ENCODE measurements at regions not wholly inside any gene's neighbourhood (a gene's known extent, or its start where the extent isn't known, plus 50 kb on each side); places are given as distances from the start of the nearest gene placed in this dataset.
"Not testable (repeated sequence)": the region's sequence is repeated elsewhere in the genome, so short reads cannot be mapped to it uniquely, and the experiment has no call there.

DNA sequence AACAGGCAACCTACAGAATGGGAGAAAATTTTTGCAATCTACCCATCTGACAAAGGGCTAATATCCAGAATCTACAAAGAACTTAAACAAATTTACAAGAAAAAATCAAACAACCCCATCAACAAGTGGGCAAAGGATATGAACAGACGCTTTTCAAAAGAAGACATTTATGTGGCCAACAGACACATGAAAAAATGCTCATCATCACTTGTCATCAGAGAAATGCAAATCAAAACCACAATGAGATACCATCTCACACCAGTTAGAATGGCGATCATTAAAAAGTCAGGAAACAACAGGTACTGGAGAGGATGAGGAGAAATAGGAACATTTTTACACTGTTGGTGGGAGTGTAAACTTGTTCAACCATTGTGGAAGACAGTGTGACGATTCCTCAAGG is 321.6 kb downstream of the RPLP1 start:
- not testable (repeated sequence) for DNase-seq

DNA sequence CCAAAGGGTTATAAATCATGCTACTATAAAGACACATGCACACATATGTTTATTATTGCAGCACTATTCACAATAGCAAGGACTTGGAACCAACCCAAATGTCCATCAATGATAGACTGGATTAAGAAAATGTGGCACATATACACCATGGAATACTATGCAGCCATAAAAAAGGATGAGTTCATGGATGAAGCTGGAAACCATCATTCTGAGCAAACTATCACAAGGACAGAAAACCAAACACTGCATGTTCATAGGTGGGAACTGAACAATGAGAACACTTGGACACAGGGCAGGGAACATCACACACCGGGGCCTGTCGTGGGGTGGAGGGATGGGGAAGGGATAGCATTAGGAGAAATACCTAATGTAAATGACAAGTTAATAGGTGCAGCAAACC is 322.1 kb downstream of the RPLP1 start:
- DNase-seq = not testable (repeated sequence)

DNA sequence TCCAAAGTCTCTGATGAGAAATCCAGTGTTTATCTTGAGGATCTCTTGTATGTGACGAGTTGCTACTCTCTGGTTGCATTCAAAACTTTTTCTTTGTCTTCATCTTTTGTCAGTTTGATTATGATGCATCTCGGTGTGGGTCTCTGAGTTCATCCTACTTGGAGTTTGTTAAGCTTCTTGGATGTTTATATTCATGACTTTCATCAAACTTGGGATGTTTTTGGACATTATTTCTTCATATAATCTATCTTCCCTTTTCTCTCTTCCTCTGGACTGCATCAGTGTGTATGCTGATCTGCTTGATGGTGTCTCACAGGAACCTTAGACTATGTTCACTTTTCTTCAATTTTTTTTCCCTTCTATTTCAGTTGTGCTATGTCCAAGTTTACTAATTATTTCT is 320.4 kb downstream of the TLE3 start:
- no peak for DNase-seq

DNA sequence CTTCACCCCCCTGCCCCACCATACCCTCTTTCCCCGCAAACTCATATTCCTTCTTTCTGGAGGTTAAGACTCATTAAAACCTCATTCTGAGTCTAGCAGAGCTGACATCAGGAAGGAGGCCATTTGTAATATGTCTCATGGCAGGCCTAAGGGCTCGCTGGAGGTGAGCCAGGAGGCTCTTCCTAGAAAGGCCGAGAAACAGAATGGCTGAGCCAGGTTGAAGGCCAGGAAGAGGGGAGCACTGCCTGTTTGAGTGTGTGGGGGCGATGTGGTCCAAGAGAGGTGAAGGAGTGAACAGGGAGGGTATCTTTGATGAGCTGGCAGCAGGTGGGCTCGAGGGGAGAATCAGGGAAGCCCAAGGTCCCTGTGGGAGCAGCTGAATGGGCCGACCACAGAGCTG is 317.3 kb downstream of the TLE3 start:
- DNase-seq = no peak

DNA sequence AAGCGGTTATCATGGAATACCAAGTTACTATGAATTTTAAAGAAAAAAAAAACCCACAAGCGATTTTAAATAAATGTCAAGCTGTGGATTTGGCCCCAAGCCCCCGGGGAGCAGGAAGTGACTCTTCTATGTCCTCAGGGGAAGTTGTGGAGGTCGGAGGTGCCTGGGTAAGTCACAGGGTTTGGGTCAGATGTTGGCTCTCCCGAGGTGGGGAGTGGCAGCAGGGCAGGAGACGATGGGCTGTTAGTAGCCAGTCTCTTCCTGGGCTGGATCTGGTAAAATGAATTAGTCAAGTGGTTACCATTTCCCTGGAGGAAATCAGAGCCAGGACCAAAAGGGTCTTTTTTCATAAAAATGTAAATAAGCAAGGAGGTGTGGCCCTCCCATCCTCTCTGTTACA is 316.7 kb downstream of the TLE3 start:
- no peak for DNase-seq

DNA sequence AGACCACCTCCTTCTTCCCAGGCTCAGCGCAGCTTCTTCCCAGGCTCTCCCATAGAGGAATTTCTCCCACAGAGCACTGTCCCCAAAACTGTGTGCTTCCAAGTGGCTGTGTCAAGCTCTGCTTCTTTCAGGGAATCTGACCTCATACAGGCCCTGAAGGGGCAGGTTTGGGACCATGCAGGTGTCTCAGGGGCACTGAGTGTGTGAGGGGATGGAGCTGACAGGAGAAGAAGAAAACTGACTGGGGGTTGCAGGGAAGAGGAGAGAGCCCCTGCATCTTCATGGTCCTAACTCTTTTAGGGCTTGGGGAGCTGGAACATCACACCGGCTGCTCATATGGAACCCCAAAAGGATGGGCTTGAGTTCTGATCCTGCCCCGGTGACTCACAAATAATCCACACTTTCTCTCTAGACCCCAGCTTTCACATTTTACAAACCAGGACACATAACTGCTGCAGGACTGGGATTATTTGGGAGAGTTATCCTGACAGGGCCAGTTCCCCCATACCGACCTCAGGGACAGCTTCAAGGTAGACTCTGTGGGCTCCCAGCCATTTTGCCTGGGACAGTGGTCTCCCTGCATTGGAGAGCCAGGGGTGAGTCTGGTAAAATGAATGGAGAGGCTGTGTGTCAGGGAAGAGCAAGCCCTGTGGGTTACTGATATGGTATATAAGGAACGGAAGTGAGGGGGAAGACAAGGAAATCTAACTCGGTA is 316.1 kb downstream of the TLE3 start:
- DNase-seq = no peak

DNA sequence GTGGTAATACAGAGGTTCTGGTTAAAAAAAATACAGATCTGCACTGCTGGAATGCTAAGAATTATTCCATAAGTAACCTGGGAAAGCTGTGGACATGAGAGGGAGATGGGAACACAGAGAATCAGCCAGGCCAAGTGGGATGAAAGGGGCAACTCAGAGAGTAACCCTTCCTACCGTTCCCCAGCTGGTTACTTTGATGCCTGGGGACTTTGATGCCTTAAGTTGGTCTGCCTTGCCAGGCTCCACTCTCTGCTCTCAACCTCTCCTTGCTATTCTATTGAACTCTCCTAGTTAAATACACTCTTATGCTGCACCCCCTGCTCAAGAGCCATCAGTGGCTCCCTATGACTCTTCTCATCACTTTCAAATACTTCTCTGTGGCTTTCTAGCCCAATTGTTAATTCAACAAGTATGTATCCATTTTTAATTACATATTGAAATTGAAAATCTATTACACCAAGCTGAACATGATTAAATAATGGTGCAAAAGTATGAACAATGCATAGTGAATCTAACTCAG is 315.5 kb downstream of the TLE3 start:
- no peak for DNase-seq

DNA sequence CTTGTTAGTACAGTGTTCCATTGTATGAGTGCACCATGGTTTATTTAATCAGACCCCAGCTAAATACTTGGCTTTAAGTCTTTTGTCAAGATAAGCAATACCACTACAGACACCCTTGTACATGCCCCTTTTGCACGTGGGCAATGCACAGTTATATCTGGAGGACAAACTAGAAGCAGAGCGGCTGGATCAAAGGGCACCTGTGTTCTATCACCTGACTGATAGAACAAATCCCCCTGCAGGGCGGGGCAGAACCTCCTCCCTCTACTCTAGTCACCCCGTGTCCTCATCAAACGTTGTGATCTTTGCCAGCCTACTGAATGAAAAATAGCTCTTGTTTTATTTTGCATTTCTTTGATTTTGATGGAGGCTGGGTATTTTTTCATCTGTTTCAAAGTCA is 314.9 kb downstream of the TLE3 start:
- DNase-seq = no peak

DNA sequence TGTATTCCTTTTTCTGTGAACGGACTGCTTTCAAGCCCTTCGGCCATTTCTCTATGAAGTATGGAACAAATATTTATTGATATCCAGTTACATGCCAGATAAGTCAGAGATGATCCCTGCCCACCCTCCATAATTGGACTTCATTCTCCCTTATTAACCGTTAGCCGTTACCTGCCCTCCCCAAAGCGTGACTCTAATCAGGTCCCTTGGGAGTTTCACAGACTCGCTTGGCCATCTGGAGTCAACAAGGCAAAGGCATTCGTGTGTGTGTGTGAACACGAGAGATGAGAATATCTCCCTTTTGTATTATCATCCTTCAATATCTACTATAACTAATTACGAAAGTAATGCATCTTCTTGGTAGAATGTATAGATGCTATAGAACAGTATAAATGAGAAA is 314.5 kb downstream of the TLE3 start:
- DNase-seq = peak; percentile 31

DNA sequence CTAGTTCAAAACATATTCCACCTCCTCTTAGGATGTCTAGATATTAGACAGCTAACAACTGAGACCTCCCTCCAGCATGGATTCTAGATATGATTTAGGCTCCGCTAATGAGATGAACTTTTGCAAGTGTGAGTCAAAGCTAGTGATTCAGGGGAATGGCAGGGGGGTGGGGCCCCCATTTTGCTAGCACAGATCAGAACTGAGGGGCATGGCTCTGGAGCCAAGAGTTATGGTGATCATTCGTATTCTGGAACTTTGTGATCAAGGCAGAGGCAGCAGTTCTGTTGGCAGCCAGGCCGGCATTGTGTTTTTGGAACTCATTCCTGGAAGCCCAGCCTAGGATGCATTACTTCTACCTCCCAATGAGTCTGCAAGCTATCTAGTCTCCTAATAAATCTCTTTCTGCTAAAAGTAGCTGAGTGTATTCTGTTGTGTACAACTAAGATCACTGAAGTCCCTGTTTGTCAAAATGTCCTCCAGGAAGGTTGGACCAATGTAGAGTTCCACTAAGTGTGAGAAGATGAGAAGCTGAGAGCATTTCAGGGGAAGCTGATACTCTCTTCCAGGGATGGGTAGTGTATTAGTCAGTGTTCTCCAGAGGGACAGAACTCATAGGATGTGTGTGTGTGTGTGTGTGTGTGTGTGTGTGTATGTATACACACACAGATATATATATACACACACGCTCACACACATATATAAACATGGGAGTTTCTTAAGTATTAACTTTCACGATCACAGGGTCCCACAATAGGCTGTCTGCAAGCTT is 312.7 kb downstream of the TLE3 start:
- DNase-seq = no peak

DNA sequence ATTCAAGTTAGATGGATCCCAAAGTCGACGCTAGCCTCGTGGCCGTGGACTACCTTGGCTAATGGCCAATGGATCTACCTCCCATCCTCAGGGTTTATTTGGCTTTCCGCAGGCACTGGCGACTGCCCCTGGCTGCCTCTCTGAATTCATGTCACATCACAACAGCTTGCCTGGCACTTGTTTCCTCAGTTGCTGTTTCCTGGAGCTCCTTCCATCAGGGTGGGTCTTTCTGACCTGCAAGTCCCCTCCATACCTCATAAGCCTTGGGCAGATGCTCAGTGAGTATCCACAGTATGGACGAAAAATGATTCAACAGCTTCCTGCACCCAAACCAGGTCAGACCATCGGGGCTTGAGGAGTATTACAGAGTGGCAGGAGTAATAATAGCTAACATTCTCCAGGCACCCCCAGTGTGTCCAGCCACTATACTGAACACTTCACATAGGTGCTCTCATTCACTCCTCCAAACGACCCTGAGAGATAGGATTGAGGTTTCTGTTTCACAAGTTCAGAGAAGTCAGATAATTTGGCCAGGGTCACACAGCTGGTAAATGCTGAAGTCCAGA is 311.5 kb downstream of the TLE3 start:
- DNase-seq = no peak

DNA sequence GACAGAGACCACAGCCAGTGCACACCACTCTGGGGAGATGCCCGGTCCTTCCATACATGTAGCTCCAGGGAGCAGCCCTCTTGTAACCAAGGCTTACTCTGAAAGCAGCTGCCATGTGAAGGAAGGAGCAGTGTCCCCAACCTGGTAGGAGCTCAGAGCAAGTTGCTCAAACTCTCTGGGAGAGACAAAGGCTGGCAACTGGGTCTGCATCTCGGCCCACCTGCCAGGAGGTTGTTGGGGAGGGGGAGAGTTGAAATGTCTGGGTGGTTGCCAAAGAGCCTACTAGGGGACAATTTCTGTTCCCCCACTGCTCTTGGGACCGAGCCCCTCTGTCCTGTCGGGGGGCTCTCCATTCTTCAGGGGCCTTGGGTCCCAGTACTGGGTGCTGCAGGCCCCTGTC is 309.9 kb downstream of the TLE3 start:
- no peak for DNase-seq

DNA sequence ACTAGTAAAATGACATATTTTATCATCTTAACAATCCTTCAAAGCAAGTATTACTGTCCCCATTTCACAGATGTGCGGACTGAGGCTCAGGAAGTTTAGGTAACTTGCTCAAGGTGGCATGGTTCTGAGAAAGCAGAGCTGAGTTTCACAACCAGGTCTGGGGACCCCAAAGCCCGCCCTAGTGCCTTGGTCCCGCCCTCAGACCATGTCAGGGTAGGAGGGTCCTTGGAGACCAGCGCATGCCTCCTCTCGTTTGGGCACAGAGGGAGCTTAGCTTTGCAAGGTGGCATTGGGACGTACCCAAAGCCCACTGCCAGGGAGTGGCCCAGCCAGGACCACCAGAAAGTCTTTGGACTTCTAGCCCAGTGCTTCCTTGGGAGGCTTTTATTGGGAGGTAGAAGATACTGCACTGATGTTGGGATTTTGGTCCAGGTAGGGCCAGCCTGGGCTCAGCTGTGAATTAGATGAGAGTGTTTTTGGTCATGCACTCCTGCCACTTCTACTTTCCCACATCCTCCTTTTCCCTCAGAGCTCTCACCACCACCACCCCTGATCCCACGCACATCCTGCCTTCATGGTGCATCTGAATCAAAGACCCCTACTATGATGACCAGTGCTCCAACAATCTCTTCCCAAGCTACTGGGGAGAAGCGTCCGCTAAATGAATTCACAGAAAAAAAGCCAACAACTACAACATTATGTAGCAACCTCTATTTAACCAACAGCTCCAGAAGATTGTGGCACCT is 307.9 kb downstream of the TLE3 start:
- DNase-seq = no peak

DNA sequence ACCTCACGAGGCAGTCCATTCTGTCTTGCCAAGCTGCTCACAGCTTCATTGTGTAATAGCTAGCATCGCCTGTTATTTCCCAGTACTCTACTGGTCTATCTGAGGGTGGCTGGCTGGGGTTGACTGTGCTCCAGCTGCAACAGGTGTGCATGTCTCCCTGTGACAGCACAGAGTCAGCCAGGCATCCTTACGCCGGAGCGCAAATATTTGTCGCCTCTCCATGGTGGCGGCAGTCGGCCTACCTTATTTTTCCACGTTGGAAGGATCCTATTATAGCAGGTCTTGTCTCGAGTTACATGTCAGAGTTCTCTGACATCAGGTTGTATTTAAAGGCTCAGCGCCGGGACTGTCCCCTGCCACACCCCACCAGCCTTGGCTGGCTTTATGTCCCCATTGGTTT is 307.1 kb downstream of the TLE3 start:
- DNase-seq = no peak

DNA sequence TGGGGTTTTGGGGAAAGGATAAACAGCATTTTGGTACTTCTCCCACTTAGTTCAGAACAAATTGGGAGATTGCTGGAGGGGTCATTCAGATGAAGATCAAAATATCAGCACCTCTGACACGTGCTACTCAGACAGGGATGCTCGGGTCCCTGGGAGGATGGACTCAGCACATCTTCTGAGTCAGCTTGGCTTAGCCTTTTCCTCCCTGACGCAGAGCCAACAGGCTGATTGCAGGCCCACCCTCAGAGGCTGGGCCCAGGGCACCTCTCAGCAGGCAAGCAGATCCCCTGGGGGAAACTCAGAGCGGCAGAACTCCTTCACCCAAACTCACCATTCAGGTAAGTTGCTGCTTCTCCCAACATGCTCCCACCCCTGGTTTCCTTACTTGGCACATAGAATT is 304.9 kb downstream of the TLE3 start:
- no peak for DNase-seq

DNA sequence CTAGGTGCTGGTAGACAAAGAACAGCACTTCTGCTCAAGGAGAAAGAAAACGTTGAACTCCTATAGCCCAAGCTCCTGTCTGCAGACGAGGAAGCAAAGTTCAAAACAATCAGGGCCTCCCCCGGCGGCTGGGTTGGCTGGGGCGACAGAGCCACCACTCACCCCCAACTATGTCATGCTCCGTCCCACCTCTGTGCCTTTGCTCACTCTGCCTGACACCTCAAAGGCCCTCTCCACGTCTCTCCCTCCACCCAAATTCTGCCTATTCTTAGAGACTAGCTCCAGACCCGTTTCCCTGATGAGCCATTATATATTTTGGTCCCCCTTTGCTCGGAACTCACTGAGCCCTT is 304.3 kb downstream of the TLE3 start:
- DNase-seq = no peak

DNA sequence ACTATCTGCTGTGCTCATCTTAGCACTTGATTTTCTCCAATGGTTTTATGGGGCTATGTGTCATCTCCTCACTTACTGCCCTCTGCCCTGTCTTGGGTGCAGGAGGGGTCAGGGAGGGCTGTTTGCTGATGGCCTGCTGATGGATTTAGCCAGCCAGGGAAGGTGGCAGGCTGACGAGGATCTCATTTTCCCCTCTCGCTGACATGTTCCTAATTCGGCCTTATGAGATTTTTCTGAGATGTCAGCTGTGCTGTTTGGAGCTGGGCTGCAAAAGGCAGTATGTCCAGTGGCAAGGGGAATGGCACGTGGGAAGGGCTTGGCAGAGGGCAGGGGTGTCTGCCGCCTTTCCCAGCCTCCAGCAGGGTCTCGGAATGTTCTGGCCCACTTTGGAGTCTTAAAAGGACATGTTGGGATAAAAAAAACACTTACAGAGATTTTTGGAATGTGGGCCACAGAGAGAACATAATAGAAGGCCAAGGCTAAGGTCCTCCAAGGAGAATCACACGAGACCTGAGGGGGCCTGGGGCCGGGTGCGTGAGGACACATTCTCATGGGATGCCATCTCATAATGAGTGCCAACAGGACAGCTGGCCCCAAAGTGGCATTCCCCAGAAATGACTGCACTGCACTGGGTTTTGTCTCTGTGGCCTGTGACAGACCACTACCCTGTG is 303.8 kb downstream of the TLE3 start:
- no peak for DNase-seq

DNA sequence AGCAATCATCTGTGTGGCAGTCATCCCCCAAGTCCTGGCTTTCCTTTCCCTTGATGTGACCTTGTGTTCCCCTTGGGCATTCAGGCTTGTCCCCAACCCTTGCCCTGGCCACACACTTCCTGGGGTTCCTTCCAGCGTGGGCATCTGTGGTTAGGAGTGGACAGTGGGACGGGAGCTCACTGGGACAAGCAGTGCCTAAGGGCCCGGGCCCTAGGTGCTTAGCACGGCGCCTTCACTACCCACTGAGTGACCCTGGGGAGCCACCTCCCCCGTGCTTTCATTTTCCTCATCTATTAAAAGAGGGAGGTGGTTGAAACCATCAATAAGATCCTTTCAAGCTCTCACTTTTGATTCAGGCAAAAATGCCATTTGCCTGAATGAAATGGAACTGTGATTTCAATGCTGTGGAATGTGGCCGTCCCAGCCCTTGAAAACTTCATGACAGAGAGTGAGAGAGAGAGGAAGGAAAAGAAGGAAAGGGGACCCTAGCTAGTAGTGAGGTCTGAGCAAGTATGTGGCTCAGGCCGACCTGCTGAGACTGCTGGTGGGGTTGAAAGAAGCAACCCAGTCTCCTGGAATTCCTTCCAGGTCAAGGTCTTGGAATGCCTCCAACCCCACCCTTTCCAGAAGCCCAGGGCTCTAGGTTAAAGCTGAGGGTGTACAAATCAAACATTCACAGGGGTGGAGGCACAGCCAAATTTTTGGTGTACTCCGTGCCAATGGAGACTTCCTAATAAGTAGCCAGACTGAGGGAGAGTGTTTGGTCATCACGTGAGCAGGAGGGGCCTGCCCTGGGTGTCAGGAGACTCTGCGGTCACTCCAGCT is 302.9 kb downstream of the TLE3 start:
- no peak for DNase-seq

DNA sequence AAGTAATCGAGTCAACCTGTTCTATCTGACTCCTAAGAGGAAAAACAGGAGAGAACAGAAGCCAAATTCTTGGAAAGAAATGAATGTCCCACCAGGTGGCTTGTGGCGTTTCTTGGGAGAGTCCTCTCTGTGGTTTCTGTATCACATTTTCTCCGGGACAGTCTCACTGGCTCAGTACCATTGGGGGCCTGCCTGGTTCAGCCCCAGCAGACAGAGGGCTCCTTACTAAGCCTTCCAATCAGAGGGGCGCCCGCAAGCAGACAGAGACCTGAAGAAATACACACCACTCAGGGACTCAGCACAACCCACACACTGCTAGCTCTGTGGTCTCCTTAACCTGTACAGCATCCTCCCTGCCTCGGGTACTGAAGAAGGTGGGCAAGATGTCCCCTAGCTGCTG is 302.1 kb downstream of the TLE3 start:
- DNase-seq = no peak

DNA sequence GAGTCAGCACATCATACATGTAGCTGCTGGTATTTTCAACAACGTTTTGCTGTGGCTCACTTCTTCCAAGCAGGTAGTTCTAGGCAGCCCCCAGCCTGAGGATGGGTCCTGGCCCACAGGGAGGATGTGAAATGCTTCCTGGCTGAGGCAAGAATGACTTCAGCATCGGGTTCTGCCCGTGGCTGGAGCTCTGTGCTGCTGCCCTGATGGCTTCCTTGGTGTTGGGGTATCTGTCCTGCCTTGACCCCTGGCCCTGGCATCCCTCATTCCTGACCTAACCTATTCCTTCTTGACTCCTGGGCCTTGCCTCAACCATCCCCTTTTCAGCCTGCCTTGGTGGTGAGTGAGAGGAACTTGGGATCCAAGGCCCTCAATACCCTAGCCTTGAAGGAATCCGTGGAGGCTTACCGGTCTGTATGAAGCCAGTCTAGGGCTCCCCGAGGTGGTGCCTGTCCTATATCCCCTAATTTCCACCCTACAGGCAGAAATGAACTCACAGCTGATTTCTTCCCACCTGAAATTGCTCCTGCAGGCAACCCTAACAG is 300.6 kb downstream of the TLE3 start:
- no peak for DNase-seq

DNA sequence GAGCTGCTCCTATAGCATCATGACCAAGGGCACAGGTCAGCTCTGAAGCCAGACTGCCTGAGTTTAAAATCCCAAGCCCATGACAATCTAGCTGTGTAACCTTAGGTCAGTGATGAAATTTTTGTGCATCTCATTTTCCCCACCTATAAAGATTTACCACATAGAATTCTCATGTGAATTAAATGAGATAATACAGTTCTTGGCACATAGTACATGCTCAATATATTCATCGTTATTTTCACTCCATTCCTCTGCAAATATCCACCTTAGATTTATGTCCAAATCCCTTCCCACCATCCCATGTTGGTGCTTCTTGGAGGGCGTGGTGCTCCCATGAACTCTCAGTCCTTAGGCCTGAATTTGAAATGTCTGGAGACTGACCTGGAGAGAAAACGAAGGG is 300.1 kb downstream of the TLE3 start:
- DNase-seq = no peak

Measured in DMS153 (cell line).